ENCODE measurements at regions not wholly inside any gene's neighbourhood (a gene's known extent, or its start where the extent isn't known, plus 50 kb on each side); places are given as distances from the start of the nearest gene placed in this dataset.

GRCh38 chr4:4782969-4783368, 76.5 kb upstream of the MSX1 start:
- TF ChIP-seq CTCF (IDR thresholded peaks at IDR 0.05; ENCODE audit: low read depth, low read length, missing control alignments): no peak
- H3K4me3 ChIP-seq (replicated peaks; ENCODE audit: low read depth, low read length): no peak overlapping the region
- DNase-seq (ENCODE audit: extremely low read depth, low read depth): no peak

DNA sequence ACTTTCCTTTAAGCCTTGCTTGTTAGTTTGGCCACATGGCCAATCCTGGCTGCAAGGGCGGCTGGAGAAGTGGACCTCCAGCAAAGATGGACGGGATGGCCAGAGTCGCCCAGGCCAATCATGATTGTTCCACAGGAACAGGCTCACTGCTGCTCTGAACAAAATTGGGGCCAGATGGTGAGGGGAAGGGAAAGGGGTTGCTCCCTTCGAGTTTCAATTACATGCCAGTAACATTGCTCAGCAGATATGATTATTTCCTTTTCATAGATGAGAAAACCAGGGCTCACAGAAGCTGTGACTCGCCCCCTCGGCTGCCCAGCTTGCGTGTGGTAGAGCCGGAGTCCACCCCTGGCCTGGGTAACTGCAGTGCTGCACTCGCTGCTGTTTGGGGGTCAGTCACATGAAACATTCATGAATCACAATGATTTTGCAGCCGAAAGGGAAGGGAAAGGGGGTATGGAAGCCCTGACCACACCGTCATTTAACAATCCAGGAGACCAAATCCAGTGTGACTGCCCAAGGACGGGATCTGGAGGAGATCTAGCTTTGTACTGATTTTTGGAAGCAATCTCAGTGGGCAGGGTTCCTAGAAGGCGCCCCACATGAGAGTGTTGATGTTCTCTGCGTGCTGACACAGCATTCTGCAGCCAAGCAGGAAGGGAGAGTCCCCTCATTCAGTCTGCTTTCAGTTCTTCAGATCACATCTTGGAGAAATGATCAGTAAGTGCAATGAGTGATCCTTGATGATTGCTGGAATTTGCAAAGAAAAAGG, 77.3 kb upstream of the MSX1 start:
- DNase-seq (ENCODE audit: extremely low read depth, low read depth): peak; percentile 56
- TF ChIP-seq CTCF (IDR thresholded peaks at IDR 0.05; ENCODE audit: low read depth, low read length, missing control alignments): no peak

DNA sequence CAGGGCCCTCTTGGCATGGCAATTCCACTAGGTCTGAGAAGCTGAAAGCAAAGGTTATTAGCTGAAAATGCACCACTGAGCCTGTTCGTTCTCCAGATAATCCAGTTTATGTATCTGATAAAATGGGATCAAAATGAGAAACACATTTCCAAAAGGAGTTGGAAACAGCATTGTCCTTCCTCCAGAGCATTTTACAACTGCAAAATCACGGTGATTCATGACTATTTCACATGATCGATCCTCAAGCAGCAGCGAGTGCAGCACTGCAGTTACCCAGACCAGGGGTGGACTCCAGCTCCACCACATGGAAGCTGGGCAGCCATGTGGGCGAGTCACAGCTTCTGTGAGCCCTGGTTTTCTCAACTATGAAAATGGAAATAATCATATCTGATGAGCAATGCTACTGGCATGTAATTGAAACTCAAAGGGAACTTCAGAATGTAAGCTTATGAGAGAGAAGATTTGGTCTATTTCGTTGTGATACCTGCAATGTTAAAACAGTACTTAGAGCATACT, 78.7 kb upstream of the MSX1 start:
- no peak for TF ChIP-seq CTCF (IDR thresholded peaks at IDR 0.05; ENCODE audit: low read depth, low read length, missing control alignments)
- DNase-seq (ENCODE audit: extremely low read depth, low read depth): peak; percentile 54

More for the DNA sequence above, 77.3 kb upstream of the MSX1 start:
- H3K4me3 ChIP-seq (replicated peaks; ENCODE audit: low read depth, low read length): peak overlapping the region; percentile 0

GRCh38 chr4:4779486-4779885, 80.0 kb upstream of the MSX1 start:
- no peak for DNase-seq (ENCODE audit: extremely low read depth, low read depth)
- TF ChIP-seq CTCF (IDR thresholded peaks at IDR 0.05; ENCODE audit: low read depth, low read length, missing control alignments): no peak
- no peak overlapping the region for H3K4me3 ChIP-seq (replicated peaks; ENCODE audit: low read depth, low read length)

More for the DNA sequence above, 78.7 kb upstream of the MSX1 start:
- H3K4me3 ChIP-seq (replicated peaks; ENCODE audit: low read depth, low read length): no peak overlapping the region

GRCh38 chr4:4779054-4779453, 80.4 kb upstream of the MSX1 start:
- no peak for DNase-seq (ENCODE audit: extremely low read depth, low read depth)
- no peak for TF ChIP-seq CTCF (IDR thresholded peaks at IDR 0.05; ENCODE audit: low read depth, low read length, missing control alignments)
- no peak overlapping the region for H3K4me3 ChIP-seq (replicated peaks; ENCODE audit: low read depth, low read length)

DNA sequence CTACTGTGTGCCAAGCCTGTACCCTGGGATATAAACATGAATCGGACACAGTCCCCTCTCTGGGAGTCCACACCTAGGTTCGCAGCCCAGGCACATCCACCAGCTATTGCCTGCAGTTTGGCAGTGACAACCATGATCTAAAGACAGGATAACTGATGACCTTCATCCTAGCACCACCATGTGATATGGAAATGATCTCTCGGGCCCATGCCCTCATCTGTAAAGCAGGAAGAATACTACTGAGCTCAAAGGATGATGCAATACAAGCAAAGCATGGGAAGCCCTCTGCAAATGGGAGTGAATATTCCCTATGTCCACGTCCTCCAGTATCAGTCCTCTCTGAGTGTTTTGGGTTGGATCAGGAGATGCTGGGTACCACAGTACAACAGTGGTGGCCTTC, 80.9 kb upstream of the MSX1 start:
- TF ChIP-seq CTCF (IDR thresholded peaks at IDR 0.05; ENCODE audit: low read depth, low read length, missing control alignments): no peak
- no peak for DNase-seq (ENCODE audit: extremely low read depth, low read depth)
- no peak overlapping the region for H3K4me3 ChIP-seq (replicated peaks; ENCODE audit: low read depth, low read length)
